ENCODE measurements at regions not wholly inside any gene's neighbourhood (a gene's known extent, or its start where the extent isn't known, plus 50 kb on each side); places are given as distances from the start of the nearest gene placed in this dataset.

DNA sequence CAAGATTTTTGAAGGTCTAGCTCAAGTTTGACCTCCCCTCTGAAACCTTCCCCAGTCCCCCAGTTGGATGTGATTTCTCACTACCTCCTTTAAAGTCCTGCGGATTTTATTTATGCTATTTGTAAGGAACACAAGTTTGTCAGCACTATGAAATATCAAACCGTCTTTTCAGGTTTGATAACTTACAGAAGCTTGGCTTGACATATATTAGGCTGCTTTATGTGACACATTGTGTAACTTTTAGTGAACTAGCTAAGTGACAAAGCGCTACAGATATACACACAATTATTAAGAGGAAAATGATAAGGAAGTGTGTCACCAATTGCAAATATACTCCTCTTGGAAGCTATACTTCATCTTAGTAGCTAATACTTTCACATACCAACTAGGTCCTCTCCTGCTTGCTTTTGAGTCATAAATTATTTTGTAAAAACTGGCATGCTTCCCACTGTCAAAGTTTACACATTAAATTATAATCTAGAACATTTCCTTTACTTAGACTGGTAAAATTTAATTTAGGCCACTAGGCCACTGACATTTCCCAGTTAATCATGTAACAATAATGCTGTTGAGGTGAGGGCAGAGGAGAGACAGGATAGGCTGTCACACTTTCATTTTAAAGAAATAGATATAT lies 149.5 kb downstream of the TMTC3 start:
- no peak for TF ChIP-seq CTCF (IDR thresholded peaks at IDR 0.05)
- no peak for TF ChIP-seq POLR2A (IDR thresholded peaks at IDR 0.05)
- TF ChIP-seq POLR2AphosphoS5 (IDR thresholded peaks at IDR 0.05), result no peak
- TF ChIP-seq EP300 (IDR thresholded peaks at IDR 0.05), result no peak

Measured in upper lobe of left lung (tissue), 4 donors.